Dermis blood vessel endothelial cell (primary cell): ENCODE measurements at regions not wholly inside any gene's neighbourhood (a gene's known extent, or its start where the extent isn't known, plus 50 kb on each side); places are given as distances from the start of the nearest gene placed in this dataset.
"Not testable (repeated sequence)": the region's sequence is repeated elsewhere in the genome, so short reads cannot be mapped to it uniquely, and the experiment has no call there.

Experiments used
- DNase-seq: peaks from one replicate; pipeline ENCODE4 v3.0.0; 2010

GRCh38 chr2:19089476-19089875 lies 268.9 kb downstream of the OSR1 start:
- not testable (repeated sequence) for DNase-seq

- DNase-seq = no peak
These were observed 272.2 kb downstream of the OSR1 start for GRCh38 chr2:19086231-19086651.

- DNase-seq = no peak
These were observed 279.7 kb downstream of the OSR1 start for GRCh38 chr2:19078709-19079108.

- no peak for DNase-seq
These were observed 284.9 kb downstream of the OSR1 start for GRCh38 chr2:19073522-19073921.

GRCh38 chr2:19072161-19072560 lies 286.3 kb downstream of the OSR1 start:
- DNase-seq = no peak

GRCh38 chr2:19070886-19071285 lies 287.5 kb downstream of the OSR1 start:
- DNase-seq = no peak

GRCh38 chr2:19068206-19068605 lies 290.2 kb downstream of the OSR1 start:
- no peak for DNase-seq

- DNase-seq = no peak
These were observed 296.1 kb downstream of the OSR1 start for GRCh38 chr2:19062370-19062769.

GRCh38 chr2:19059076-19059475 lies 299.3 kb downstream of the OSR1 start:
- DNase-seq = no peak

GRCh38 chr2:19051203-19051831 lies 307.1 kb downstream of the OSR1 start:
- no peak for DNase-seq

- no peak for DNase-seq
These were observed 308.1 kb downstream of the OSR1 start for GRCh38 chr2:19050354-19050753.

GRCh38 chr2:19048593-19049266 lies 309.7 kb downstream of the OSR1 start:
- DNase-seq = no peak

- no peak for DNase-seq
These were observed 311.2 kb downstream of the OSR1 start for GRCh38 chr2:19046986-19047780.

GRCh38 chr2:19045151-19045550 lies 313.3 kb downstream of the OSR1 start:
- DNase-seq = no peak

GRCh38 chr2:19043893-19044292 lies 314.5 kb downstream of the OSR1 start:
- DNase-seq = no peak

GRCh38 chr2:19041434-19042041 lies 316.9 kb downstream of the OSR1 start:
- DNase-seq = no peak

- no peak for DNase-seq
These were observed 320.1 kb downstream of the OSR1 start for GRCh38 chr2:19038071-19039015.

GRCh38 chr2:19036091-19036490 lies 322.3 kb downstream of the OSR1 start:
- DNase-seq = no peak

GRCh38 chr2:19035238-19035637 lies 323.2 kb downstream of the OSR1 start:
- DNase-seq = no peak

- no peak for DNase-seq
These were observed 325.2 kb downstream of the OSR1 start for GRCh38 chr2:19033240-19033639.

GRCh38 chr2:19031642-19032041 lies 326.8 kb downstream of the OSR1 start:
- no peak for DNase-seq

GRCh38 chr2:19029655-19030054 lies 328.8 kb downstream of the OSR1 start:
- DNase-seq = no peak
